GM12878 (cell line): ENCODE measurements at regions not wholly inside any gene's neighbourhood (a gene's known extent, or its start where the extent isn't known, plus 50 kb on each side); places are given as distances from the start of the nearest gene placed in this dataset.

Experiments used
- ATAC-seq: fragments of 200-7000 bp; cut with Tn5 transposase; 3 replicates; pipeline ENCODE4 v1.9.1; 2020; ENCODE audit warnings: mild to moderate bottlenecking, moderate library complexity
- BruUV-seq: library from RNA; stranded (reverse); fragments of 400-500 nt; replicated peaks from 2 replicates; lab custom pipeline; 2021; lab: Mats Ljungman, UMichigan
- CTCF ChIA-PET: fragments of 300-600 bp; sonication (Branson Sonifier 250); formaldehyde crosslinking; extraction: SDS; loops from one replicate; lab custom pipeline; 2021; ENCODE audit warnings: inconsistent platforms; lab: Yijun Ruan, JAX
- POLR2A ChIA-PET: fragments of 350-600 bp; formaldehyde crosslinking; extraction: SDS; loops from one replicate; lab custom pipeline; 2021; ENCODE audit warnings: inconsistent platforms; lab: Charles Lee
- RAD21 ChIA-PET: fragments of 300-600 bp; sonication (Branson Sonifier 250); formaldehyde crosslinking; loops from one replicate; lab custom pipeline; 2023; ENCODE audit warnings: antibody characterized with exemption; ENCODE audit not compliant: unreplicated experiment; lab: Charles Lee
- SMC1A ChIA-PET: fragments of 300-600 bp; sonication (Branson Sonifier 250); formaldehyde crosslinking; loops from one replicate; lab custom pipeline; 2023; ENCODE audit not compliant: unreplicated experiment, uncharacterized antibody; lab: Charles Lee
- DNase-seq: peaks from one replicate; pipeline ENCODE4 v3.0.0-alpha.2; 2011; ENCODE audit warnings: low read depth, low spot score
- FAIRE-seq: peaks from 3 replicates; lab custom pipeline; 2011; peaks lifted over from hg19 to GRCh38; lab: Jason Lieb, UNC
- H2AFZ ChIP-seq: 2 replicates; pipeline ENCODE4 v1.6.0; 2011; ENCODE audit warnings: low read depth, low read length, control low read depth; ENCODE audit not compliant: control insufficient read depth
- H3K27ac ChIP-seq: 2 replicates; pipeline ENCODE4 v1.5.1; 2011; ENCODE audit warnings: control low read depth; ENCODE audit not compliant: control insufficient read depth, insufficient read depth
- H3K27me3 ChIP-seq, 2 experiments: replicated peaks in 1 of 2; 2 replicates each; pipeline versions ENCODE4 v1.6.0 to v1.6.1; 2011; ENCODE audit warnings: low read length in 1 of 2; ENCODE audit not compliant: control insufficient read depth in 2 of 2, insufficient read depth in 2 of 2
- H3K36me3 ChIP-seq, 2 experiments: 2 replicates each; pipeline ENCODE4 v1.5.1; 2011; ENCODE audit warnings: low read length in 1 of 2; ENCODE audit not compliant: control insufficient read depth in 2 of 2, insufficient read depth in 2 of 2
- H3K4me1 ChIP-seq: 2 replicates; pipeline ENCODE4 v1.6.1; 2011; ENCODE audit warnings: mild to moderate bottlenecking, low read length, moderate library complexity, mixed read lengths; ENCODE audit not compliant: control insufficient read depth, insufficient read depth
- H3K4me2 ChIP-seq: 2 replicates; pipeline ENCODE4 v1.6.0; 2011; ENCODE audit warnings: control low read depth; ENCODE audit not compliant: control insufficient read depth, insufficient read depth
- H3K4me3 ChIP-seq: fragments of 200-600 bp; sonication (generic); 2 replicates; pipeline ENCODE4 v1.5.1; 2016
- H3K79me2 ChIP-seq: 2 replicates; pipeline ENCODE4 v1.6.0; 2011; ENCODE audit warnings: low read length; ENCODE audit not compliant: control insufficient read depth, insufficient read depth
- H3K9ac ChIP-seq: 2 replicates; pipeline ENCODE4 v1.8.0; 2011; ENCODE audit warnings: low read length, control low read depth, mixed read lengths; ENCODE audit not compliant: control insufficient read depth, insufficient read depth
- H3K9me3 ChIP-seq: replicated peaks from 3 replicates; pipeline ENCODE4 v1.5.1; 2011; ENCODE audit warnings: mild to moderate bottlenecking, low read length; ENCODE audit not compliant: control insufficient read depth, insufficient read depth
- H4K20me1 ChIP-seq: 2 replicates; pipeline ENCODE4 v1.6.0; 2011; ENCODE audit not compliant: control insufficient read depth, insufficient read depth
- GABPA ChIP-seq: IDR thresholded peaks from 2 replicates; pipeline ENCODE4 v1.6.1; 2014; ENCODE audit warnings: antibody characterized with exemption, low read depth, mild to moderate bottlenecking, inconsistent platforms
- HDAC2 ChIP-seq: fragments of 200-600 bp; sonication (generic); IDR thresholded peaks from 2 replicates; pipeline ENCODE4 v1.6.1; 2017
- NR2F1 ChIP-seq: fragments of 450-650 bp; conservative IDR thresholded peaks from 2 replicates; pipeline ENCODE4 v1.6.1; 2017; ENCODE audit warnings: mild to moderate bottlenecking
- PAX5 ChIP-seq: IDR thresholded peaks from 2 replicates; pipeline ENCODE4 v1.6.1; 2011; ENCODE audit warnings: low read depth, low read length, borderline replicate concordance
- RFX5 ChIP-seq: IDR thresholded peaks from 2 replicates; pipeline ENCODE4 v1.6.1; 2011; ENCODE audit warnings: low read depth, low read length, improper control_type of control experiment
- SMAD1 ChIP-seq: fragments of 450-650 bp; IDR thresholded peaks from 2 replicates; pipeline ENCODE4 v1.6.1; 2018; ENCODE audit warnings: mild to moderate bottlenecking, low read depth; ENCODE audit not compliant: partially characterized antibody
- WRNIP1 ChIP-seq: IDR thresholded peaks from 2 replicates; pipeline ENCODE4 v1.6.1; 2011; ENCODE audit warnings: low read depth, low read length, improper control_type of control experiment, borderline replicate concordance
- ZNF24 ChIP-seq: fragments of 450-650 bp; IDR thresholded peaks from 2 replicates; pipeline ENCODE4 v1.6.1; 2017; ENCODE audit warnings: antibody characterized with exemption, mild to moderate bottlenecking
- ZNF384 ChIP-seq: IDR thresholded peaks from 2 replicates; pipeline ENCODE4 v1.6.1; 2012; ENCODE audit warnings: low read depth, mild to moderate bottlenecking, low read length, improper control_type of control experiment, borderline replicate concordance
- WGBS: methylation state at CpG from one replicate; pipeline ENCODE4 v1.1.6; 2016; ENCODE audit warnings: low lambda C conversion rate; ENCODE audit not compliant: insufficient replicate concordance, insufficient coverage; ENCODE audit errors: missing lambda C conversion rate; 5-methylcytosine and 5-hydroxymethylcytosine counted together
- in situ Hi-C: fragments of 300-500 bp; cut with MboI; formaldehyde crosslinking; loops from 9 replicates; pipeline ENCODE4 v1.14.3; 2018; ENCODE audit warnings: mixed read lengths
- intact Hi-C: fragments of 100-400 bp; cut with micrococcal nuclease; formaldehyde crosslinking; loops from one replicate; pipeline ENCODE4 v1.14.2; 2022; ENCODE audit not compliant: unreplicated experiment
- TF ChIP-seq, protein P1 (sequence below): IDR thresholded peaks from 2 replicates; pipeline ENCODE4 v1.6.1; 2011; ENCODE audit warnings: mild to moderate bottlenecking, low read depth, low read length, moderate library complexity; ENCODE audit not compliant: insufficient replicate concordance
- TF ChIP-seq, protein P2 (sequence below): IDR thresholded peaks from 2 replicates; pipeline ENCODE4 v1.6.1; 2011; ENCODE audit warnings: low read depth, mild to moderate bottlenecking, low read length, moderate library complexity, borderline replicate concordance; ENCODE audit errors: extremely low read depth
- TF ChIP-seq, protein P3 (sequence below): fragments of 450-650 bp; formaldehyde crosslinking; IDR thresholded peaks from 2 replicates; pipeline ENCODE4 v1.4.0; 2022; ENCODE audit warnings: mild to moderate bottlenecking, moderate library complexity

DNA sequence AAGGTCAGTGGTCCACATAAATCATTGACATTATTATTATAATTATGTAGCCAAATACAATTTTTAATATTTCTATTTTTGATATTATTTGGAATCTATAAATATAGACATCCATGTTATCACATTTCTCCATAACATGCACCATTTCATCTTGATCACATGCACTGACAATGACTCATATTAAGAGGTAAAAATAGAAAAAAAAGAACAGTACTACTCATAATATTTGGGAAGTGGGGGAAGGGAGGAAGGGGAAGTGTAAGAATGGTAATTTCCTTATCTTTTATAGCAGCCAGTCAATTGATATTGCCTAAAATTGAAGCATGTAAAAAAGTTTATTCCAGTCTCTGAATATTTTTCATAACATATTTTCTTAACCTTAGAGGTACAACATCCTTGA lies 72.3 kb downstream of the ADM start:
- H3K4me2 ChIP-seq: no peak overlapping the region
- RAD21 ChIA-PET: no interaction called here
- H3K9ac ChIP-seq: no peak overlapping the region
- no peaks in the 10 kb centered on the region for H3K36me3 ChIP-seq
- H3K79me2 ChIP-seq: no peaks in the 10 kb centered on the region
- BruUV-seq: no TSS peak
- H3K9me3 ChIP-seq: no peaks in the 10 kb centered on the region
- intact Hi-C loops (no loop called here), in situ Hi-C loops (no loop called here)
- CTCF ChIA-PET: no interaction called here
- POLR2A ChIA-PET: no interaction called here
- ATAC-seq: no peak
- no peaks in the 10 kb centered on the region for H4K20me1 ChIP-seq
- H3K27ac ChIP-seq: no peak overlapping the region
- no peak overlapping the region for H3K4me3 ChIP-seq
- FAIRE-seq: no peak
- no peak overlapping the region for H2AFZ ChIP-seq
- SMC1A ChIA-PET: no interaction called here
- no peaks in the 10 kb centered on the region for H3K4me1 ChIP-seq
- no peaks in the 10 kb centered on the region; a peak in 1 of 4 replicates for H3K27me3 ChIP-seq
- DNase-seq: no peak
- TF ChIP-seq RFX5 (no peak), SMAD1 (no peak), PAX5 (no peak)
- TF ChIP-seq, protein P1, sequence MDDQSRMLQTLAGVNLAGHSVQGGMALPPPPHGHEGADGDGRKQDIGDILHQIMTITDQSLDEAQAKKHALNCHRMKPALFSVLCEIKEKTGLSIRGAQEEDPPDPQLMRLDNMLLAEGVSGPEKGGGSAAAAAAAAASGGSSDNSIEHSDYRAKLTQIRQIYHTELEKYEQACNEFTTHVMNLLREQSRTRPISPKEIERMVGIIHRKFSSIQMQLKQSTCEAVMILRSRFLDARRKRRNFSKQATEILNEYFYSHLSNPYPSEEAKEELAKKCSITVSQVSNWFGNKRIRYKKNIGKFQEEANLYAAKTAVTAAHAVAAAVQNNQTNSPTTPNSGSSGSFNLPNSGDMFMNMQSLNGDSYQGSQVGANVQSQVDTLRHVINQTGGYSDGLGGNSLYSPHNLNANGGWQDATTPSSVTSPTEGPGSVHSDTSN: no peak
- TF ChIP-seq, protein P2, sequence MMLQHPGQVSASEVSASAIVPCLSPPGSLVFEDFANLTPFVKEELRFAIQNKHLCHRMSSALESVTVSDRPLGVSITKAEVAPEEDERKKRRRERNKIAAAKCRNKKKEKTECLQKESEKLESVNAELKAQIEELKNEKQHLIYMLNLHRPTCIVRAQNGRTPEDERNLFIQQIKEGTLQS: no peak

DNA sequence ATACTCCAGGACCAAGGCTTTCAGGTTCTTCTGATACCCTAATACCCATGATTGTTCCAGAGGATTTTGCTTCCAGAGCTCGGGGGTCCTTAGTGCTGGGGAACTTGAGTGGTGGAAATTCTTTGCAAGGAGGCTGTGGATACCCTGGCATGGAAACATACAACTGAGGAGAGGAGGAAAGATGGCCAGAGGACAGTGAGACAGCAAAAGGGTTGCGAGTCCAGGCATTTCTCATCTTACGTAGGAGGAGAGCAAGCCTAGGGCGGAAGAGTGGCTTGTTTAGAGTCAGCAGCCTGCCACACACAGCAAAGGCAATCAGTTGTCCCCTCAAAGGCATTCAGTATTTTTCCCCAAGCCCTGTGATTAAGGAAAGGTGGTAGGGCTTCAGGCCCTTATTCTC lies 73.5 kb downstream of the ADM start:
- no peak overlapping the region for H3K9ac ChIP-seq
- no peaks in the 10 kb centered on the region; the same call in 2 of the 3 replicates for H3K9me3 ChIP-seq
- ATAC-seq: no peak
- H4K20me1 ChIP-seq: no peaks in the 10 kb centered on the region
- no TSS peak for BruUV-seq
- H3K79me2 ChIP-seq: no peaks in the 10 kb centered on the region
- SMC1A ChIA-PET: no interaction called here
- RAD21 ChIA-PET: no interaction called here
- H3K27ac ChIP-seq: no peak overlapping the region
- no peak for DNase-seq
- no peak overlapping the region for H2AFZ ChIP-seq
- H3K4me2 ChIP-seq: no peak overlapping the region
- intact Hi-C loops (no loop called here), in situ Hi-C loops (no loop called here)
- no peaks in the 10 kb centered on the region; a peak in 1 of 4 replicates for H3K27me3 ChIP-seq
- POLR2A ChIA-PET: no interaction called here
- no peak overlapping the region for H3K4me3 ChIP-seq
- 56% methylated on average over 4 of the region's 4 CpGs for WGBS
- no peaks in the 10 kb centered on the region for H3K36me3 ChIP-seq
- FAIRE-seq: no peak
- CTCF ChIA-PET: interaction anchor here (1.2 to 1.5 kb wide), 2 partner anchors 12 to 14 kb away, joined by 3 to 4 read pairs; no protein-coding TSS in a partner anchor
- no peaks in the 10 kb centered on the region for H3K4me1 ChIP-seq
- TF ChIP-seq WRNIP1 (no peak), ZNF384 (no peak), NR2F1 (no peak), GABPA (no peak), ZNF24 (no peak), HDAC2 (no peak)
- TF ChIP-seq, protein P3, sequence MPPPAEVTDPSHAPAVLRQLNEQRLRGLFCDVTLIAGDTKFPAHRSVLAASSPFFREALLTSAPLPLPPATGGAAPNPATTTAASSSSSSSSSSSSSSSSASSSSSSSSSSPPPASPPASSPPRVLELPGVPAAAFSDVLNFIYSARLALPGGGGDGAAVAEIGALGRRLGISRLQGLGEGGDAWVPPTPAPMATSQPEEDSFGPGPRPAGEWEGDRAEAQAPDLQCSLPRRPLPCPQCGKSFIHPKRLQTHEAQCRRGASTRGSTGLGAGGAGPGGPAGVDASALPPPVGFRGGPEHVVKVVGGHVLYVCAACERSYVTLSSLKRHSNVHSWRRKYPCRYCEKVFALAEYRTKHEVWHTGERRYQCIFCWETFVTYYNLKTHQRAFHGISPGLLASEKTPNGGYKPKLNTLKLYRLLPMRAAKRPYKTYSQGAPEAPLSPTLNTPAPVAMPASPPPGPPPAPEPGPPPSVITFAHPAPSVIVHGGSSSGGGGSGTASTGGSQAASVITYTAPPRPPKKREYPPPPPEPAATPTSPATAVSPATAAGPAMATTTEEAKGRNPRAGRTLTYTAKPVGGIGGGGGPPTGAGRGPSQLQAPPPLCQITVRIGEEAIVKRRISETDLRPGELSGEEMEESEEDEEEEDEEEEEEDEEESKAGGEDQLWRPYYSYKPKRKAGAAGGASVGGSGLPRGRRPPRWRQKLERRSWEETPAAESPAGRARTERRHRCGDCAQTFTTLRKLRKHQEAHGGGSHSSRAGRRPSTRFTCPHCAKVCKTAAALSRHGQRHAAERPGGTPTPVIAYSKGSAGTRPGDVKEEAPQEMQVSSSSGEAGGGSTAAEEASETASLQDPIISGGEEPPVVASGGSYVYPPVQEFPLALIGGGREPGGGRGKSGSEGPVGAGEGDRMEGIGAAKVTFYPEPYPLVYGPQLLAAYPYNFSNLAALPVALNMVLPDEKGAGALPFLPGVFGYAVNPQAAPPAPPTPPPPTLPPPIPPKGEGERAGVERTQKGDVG (CRISPR knock-in tag): no peak
